ENCODE measurements at regions not wholly inside any gene's neighbourhood (a gene's known extent, or its start where the extent isn't known, plus 50 kb on each side); places are given as distances from the start of the nearest gene placed in this dataset.

DNA sequence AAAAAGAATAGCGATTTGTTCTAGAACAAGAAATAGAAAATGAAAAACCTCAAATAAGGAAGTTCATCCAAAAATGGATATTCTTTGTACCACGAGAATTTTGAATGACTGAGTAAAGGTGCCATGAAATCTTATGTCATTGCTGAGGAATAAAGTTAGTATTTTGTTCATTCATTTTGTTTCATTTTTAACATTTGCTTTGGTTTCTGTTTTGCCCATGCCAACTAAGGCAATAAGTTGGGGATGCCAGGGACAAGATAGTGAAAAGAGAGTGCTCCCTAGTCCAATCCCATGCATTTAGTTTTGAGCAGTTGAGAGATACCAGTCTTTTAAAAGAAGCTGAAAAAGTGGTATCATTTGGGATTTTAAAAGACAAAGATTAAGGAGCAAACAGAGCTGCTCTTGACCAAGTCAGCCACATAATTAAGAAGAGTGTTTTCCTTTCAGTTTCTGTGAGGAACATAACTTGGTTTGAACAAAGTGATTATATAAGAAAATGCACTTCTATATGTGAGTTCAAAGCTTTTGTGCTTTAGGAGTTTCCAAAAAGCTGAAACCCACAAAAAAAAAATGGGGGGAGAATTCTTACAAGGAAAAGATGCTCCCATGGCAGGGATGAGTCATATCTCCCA lies 201.4 kb downstream of the PLOD2 start:
- no peak for DNase-seq (ENCODE audit: low spot score)
- TF ChIP-seq CTCF (IDR thresholded peaks at IDR 0.05; ENCODE audit: extremely low read depth, missing control alignments), result no peak

GRCh38 chr3:145963111-145963510 lies 197.9 kb downstream of the PLOD2 start:
- TF ChIP-seq CTCF (IDR thresholded peaks at IDR 0.05; ENCODE audit: extremely low read depth, missing control alignments), result no peak
- no peak for DNase-seq (ENCODE audit: low spot score)

GRCh38 chr3:145967043-145967442 lies 193.9 kb downstream of the PLOD2 start:
- no peak for TF ChIP-seq CTCF (IDR thresholded peaks at IDR 0.05; ENCODE audit: extremely low read depth, missing control alignments)
- no peak for DNase-seq (ENCODE audit: low spot score)

GRCh38 chr3:145971186-145971585 lies 189.8 kb downstream of the PLOD2 start:
- DNase-seq (ENCODE audit: low spot score), result no peak
- no peak for TF ChIP-seq CTCF (IDR thresholded peaks at IDR 0.05; ENCODE audit: extremely low read depth, missing control alignments)

GRCh38 chr3:145972851-145973250 lies 188.1 kb downstream of the PLOD2 start:
- DNase-seq (ENCODE audit: low spot score), result no peak
- no peak for TF ChIP-seq CTCF (IDR thresholded peaks at IDR 0.05; ENCODE audit: extremely low read depth, missing control alignments)

- no peak for DNase-seq (ENCODE audit: low spot score)
These were observed 179.9 kb downstream of the PLOD2 start for GRCh38 chr3:145981056-145981455.

GRCh38 chr3:145983101-145983500 lies 177.9 kb downstream of the PLOD2 start:
- no peak for TF ChIP-seq CTCF (IDR thresholded peaks at IDR 0.05; ENCODE audit: extremely low read depth, missing control alignments)

More at GRCh38 chr3:145981056-145981455, 179.9 kb downstream of the PLOD2 start:
- TF ChIP-seq CTCF (IDR thresholded peaks at IDR 0.05; ENCODE audit: extremely low read depth, missing control alignments), result no peak

More at GRCh38 chr3:145983101-145983500, 177.9 kb downstream of the PLOD2 start:
- DNase-seq (ENCODE audit: low spot score), result no peak
